ENCODE measurements at regions not wholly inside any gene's neighbourhood (a gene's known extent, or its start where the extent isn't known, plus 50 kb on each side); places are given as distances from the start of the nearest gene placed in this dataset.

- TF ChIP-seq POLR2A (IDR thresholded peaks at IDR 0.05; ENCODE audit: low read depth, low read length) (no peak), CBFB (IDR thresholded peaks at IDR 0.05; ENCODE audit: low read depth) (no peak), SPI1 (IDR thresholded peaks at IDR 0.05; ENCODE audit: borderline replicate concordance, insufficient read depth, low read depth, low read length) (no peak), RFX5 (IDR thresholded peaks at IDR 0.05; ENCODE audit: low read depth, low read length) (no peak), POLR2AphosphoS5 (IDR thresholded peaks at IDR 0.05; ENCODE audit: low read length) (no peak), JUNB (IDR thresholded peaks at IDR 0.05) (no peak), HDAC2 (IDR thresholded peaks at IDR 0.05) (no peak), SREBF2 (IDR thresholded peaks at IDR 0.05; ENCODE audit: low read length) (no peak), SUPT20H (IDR thresholded peaks at IDR 0.05; ENCODE audit: borderline replicate concordance, control insufficient read depth, low read depth, low read length) (no peak), YY1 (IDR thresholded peaks at IDR 0.05; ENCODE audit: low read depth, low read length) (no peak), SP1 (IDR thresholded peaks at IDR 0.05; ENCODE audit: low read depth, low read length) (no peak), NFYA (IDR thresholded peaks at IDR 0.05; ENCODE audit: borderline replicate concordance, low read depth, low read length) (no peak)
- TF ChIP-seq, protein P1, sequence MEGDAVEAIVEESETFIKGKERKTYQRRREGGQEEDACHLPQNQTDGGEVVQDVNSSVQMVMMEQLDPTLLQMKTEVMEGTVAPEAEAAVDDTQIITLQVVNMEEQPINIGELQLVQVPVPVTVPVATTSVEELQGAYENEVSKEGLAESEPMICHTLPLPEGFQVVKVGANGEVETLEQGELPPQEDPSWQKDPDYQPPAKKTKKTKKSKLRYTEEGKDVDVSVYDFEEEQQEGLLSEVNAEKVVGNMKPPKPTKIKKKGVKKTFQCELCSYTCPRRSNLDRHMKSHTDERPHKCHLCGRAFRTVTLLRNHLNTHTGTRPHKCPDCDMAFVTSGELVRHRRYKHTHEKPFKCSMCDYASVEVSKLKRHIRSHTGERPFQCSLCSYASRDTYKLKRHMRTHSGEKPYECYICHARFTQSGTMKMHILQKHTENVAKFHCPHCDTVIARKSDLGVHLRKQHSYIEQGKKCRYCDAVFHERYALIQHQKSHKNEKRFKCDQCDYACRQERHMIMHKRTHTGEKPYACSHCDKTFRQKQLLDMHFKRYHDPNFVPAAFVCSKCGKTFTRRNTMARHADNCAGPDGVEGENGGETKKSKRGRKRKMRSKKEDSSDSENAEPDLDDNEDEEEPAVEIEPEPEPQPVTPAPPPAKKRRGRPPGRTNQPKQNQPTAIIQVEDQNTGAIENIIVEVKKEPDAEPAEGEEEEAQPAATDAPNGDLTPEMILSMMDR (IDR thresholded peaks at IDR 0.05 in 2 of 3, conservative IDR thresholded peaks at IDR 0.05 in 1 of 3; ENCODE audit: control insufficient read depth in 2 of 3, extremely low read depth in 1 of 3, insufficient read depth in 1 of 3, low read depth in 3 of 3, low read length in 3 of 3), result no peak
Measured at GRCh38 chr17:51560398-51560797, 300.1 kb downstream of the UTP18 start.

Measured in GM12878 (cell line).